ENCODE measurements at regions not wholly inside any gene's neighbourhood (a gene's known extent, or its start where the extent isn't known, plus 50 kb on each side); places are given as distances from the start of the nearest gene placed in this dataset.

DNA sequence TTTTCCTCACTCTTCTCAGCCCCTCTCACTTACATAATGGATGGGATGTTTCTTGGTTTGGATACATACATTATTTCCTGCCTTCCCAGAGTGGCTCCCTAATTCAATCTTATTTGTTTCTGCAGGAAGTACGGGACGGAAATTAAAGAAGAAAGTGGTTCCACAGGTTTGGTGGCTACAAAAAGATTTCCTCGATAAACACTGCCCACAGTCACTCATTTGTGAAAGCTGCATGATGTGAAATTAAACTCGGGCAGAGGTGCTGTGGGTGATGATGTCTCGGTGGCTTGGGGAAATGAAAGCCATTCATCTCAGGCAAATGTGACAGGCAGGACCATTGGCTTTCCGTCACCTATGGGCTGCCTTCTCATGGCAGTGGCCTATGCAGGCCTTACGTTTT is 119.5 kb upstream of the KCNG1 start:
- TF ChIP-seq ARHGAP35 (IDR thresholded peaks at IDR 0.05; ENCODE audit: partially characterized antibody) (no peak), SIN3B (IDR thresholded peaks at IDR 0.05; ENCODE audit: low read depth) (no peak), HNRNPLL (IDR thresholded peaks at IDR 0.05; ENCODE audit: low read depth, low read length, poor library complexity, severe bottlenecking) (no peak), ELF1 (tag; IDR thresholded peaks at IDR 0.05) (no peak)

All from K562 (cell line).